GM12865 (cell line): ENCODE measurements at regions not wholly inside any gene's neighbourhood (a gene's known extent, or its start where the extent isn't known, plus 50 kb on each side); places are given as distances from the start of the nearest gene placed in this dataset.

ENCODE experiments used
- DNase-seq: peaks from one replicate; pipeline ENCODE4 v3.0.0; 2010; ENCODE audit warnings: low read depth
- H3K4me3 ChIP-seq: 2 replicates; pipeline ENCODE4 v1.5.1; 2011; ENCODE audit warnings: mild to moderate bottlenecking, low read depth, low read length, control low read depth
- CTCF ChIP-seq: IDR thresholded peaks from 2 replicates; pipeline ENCODE4 v1.5.1; 2011; ENCODE audit warnings: low read length, control low read depth, low read depth, inconsistent platforms; ENCODE audit not compliant: insufficient read depth; ENCODE audit errors: missing control alignments

GRCh38 chr10:105838392-105838791 lies 1197.3 kb downstream of the SORCS3 start:
- TF ChIP-seq CTCF, result no peak
- DNase-seq, result no peak
- H3K4me3 ChIP-seq, result peak overlapping the region; percentile 16

GRCh38 chr10:105837951-105838350 lies 1196.9 kb downstream of the SORCS3 start:
- peak; percentile 67 for DNase-seq
- H3K4me3 ChIP-seq, result peak overlapping the region; percentile 16

GRCh38 chr10:105834261-105835059 lies 1193.4 kb downstream of the SORCS3 start:
- TF ChIP-seq CTCF, result no peak
- DNase-seq, result no peak
- H3K4me3 ChIP-seq, result no peak overlapping the region

More at GRCh38 chr10:105837951-105838350, 1196.9 kb downstream of the SORCS3 start:
- TF ChIP-seq CTCF, result no peak

- no peak overlapping the region for H3K4me3 ChIP-seq
- no peak for DNase-seq
- TF ChIP-seq CTCF, result no peak
Observed at GRCh38 chr10:105827133-105827532, 1186.0 kb downstream of the SORCS3 start.

GRCh38 chr10:105807935-105808587 lies 1167.0 kb downstream of the SORCS3 start:
- TF ChIP-seq CTCF, result no peak
- DNase-seq, result peak; percentile 24
- no peak overlapping the region; the same call in 1 of the 2 replicates for H3K4me3 ChIP-seq

GRCh38 chr10:105803206-105803605 lies 1162.1 kb downstream of the SORCS3 start:
- TF ChIP-seq CTCF, result no peak
- no peak for DNase-seq
- H3K4me3 ChIP-seq, result no peak overlapping the region
